C4-2B (cell line): ENCODE measurements at regions not wholly inside any gene's neighbourhood (a gene's known extent, or its start where the extent isn't known, plus 50 kb on each side); places are given as distances from the start of the nearest gene placed in this dataset.
"Not testable (repeated sequence)": the region's sequence is repeated elsewhere in the genome, so short reads cannot be mapped to it uniquely, and the experiment has no call there.

ENCODE experiments used
- H3K27ac ChIP-seq: fragments of 450-650 bp; 2 replicates; pipeline ENCODE4 v1.5.1; 2017
- ZFX ChIP-seq: fragments of 450-650 bp; IDR thresholded peaks from 2 replicates; pipeline ENCODE4 v1.6.1; 2017
- TF ChIP-seq, protein P1 (sequence below): fragments of 450-650 bp; conservative IDR thresholded peaks from 2 replicates; pipeline ENCODE4 v1.5.1; 2017; ENCODE audit warnings: mild to moderate bottlenecking

DNA sequence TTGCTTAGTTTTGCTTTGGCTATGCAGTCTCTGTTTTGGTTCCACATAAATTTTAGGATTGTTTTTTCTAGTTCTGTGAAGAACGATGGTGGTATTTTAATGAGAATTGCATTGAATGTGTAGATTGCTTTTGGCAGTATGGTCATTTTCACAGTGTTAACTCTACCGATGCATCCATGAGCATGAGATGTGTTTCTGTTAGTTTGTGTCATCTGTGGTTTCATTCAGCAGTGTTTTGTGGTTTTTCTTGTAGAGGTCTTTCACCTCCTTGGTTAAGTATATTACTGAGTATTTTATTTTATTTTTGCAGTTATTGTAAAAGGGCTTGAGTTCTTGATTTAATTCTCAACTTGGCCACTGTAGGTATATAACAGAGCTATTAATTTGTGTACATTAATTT, 78.2 kb upstream of the ZNF92 start:
- no peak overlapping the region for H3K27ac ChIP-seq
- TF ChIP-seq, protein P1, sequence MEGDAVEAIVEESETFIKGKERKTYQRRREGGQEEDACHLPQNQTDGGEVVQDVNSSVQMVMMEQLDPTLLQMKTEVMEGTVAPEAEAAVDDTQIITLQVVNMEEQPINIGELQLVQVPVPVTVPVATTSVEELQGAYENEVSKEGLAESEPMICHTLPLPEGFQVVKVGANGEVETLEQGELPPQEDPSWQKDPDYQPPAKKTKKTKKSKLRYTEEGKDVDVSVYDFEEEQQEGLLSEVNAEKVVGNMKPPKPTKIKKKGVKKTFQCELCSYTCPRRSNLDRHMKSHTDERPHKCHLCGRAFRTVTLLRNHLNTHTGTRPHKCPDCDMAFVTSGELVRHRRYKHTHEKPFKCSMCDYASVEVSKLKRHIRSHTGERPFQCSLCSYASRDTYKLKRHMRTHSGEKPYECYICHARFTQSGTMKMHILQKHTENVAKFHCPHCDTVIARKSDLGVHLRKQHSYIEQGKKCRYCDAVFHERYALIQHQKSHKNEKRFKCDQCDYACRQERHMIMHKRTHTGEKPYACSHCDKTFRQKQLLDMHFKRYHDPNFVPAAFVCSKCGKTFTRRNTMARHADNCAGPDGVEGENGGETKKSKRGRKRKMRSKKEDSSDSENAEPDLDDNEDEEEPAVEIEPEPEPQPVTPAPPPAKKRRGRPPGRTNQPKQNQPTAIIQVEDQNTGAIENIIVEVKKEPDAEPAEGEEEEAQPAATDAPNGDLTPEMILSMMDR: no peak
- TF ChIP-seq ZFX: no peak

GRCh38 chr7:65290340-65290739, 83.3 kb upstream of the ZNF92 start:
- H3K27ac ChIP-seq: not testable (repeated sequence)

DNA sequence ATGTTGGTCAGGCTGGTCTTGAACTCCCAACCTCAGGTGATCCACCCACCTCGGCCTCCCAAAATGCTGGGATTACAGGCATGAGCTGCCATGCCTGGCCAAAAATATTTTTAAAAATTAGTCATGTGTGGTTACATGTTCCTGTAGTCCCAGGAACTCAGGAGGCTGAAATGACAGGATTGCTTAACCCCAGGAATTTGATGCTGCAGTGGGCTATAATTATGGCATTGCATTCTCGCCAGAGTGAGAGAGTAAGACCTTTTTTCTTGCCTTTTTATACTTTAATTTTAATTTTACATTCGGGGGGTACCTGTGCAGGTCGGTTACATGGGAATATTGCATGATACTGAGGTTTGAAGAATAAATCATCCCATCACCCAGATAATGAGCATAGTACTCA, 86.6 kb upstream of the ZNF92 start:
- H3K27ac ChIP-seq: no peak overlapping the region
- TF ChIP-seq, protein P1: no peak
- no peak for TF ChIP-seq ZFX

GRCh38 chr7:65285906-65286864, 87.5 kb upstream of the ZNF92 start:
- TF ChIP-seq ZFX: no peak
- TF ChIP-seq, protein P1: no peak
- no peak overlapping the region for H3K27ac ChIP-seq

- not testable (repeated sequence) for H3K27ac ChIP-seq
Observed at GRCh38 chr7:65285241-65285640, 88.4 kb upstream of the ZNF92 start.

DNA sequence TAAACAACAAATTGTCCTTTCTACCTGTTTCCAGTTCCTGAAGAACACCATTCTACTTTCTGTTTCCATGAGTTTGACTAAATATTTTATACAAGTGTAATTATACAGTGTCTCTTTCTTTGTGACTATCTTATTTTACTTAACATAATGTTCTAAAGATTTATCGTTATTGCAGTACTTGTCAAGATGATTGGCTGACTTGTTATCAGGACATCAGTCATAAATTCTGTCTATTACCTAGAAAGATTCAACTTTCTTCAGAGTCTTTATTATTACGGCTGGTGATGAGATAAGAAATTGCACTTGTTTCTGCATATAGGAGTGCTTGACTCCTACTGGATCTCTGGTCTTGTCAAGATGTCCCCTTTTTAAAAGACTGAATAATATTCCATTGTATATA, 93.9 kb upstream of the ZNF92 start:
- no peak overlapping the region for H3K27ac ChIP-seq
- TF ChIP-seq ZFX: no peak
- TF ChIP-seq, protein P1: no peak

GRCh38 chr7:65276822-65277221, 96.8 kb upstream of the ZNF92 start:
- TF ChIP-seq, protein P1: no peak
- TF ChIP-seq ZFX: no peak

GRCh38 chr7:65271502-65271901, 102.2 kb upstream of the ZNF92 start:
- H3K27ac ChIP-seq: not testable (repeated sequence)

More at GRCh38 chr7:65276822-65277221, 96.8 kb upstream of the ZNF92 start:
- no peak overlapping the region for H3K27ac ChIP-seq

GRCh38 chr7:65269150-65269856, 104.4 kb upstream of the ZNF92 start:
- TF ChIP-seq, protein P1: no peak
- no peak for TF ChIP-seq ZFX
- no peak overlapping the region for H3K27ac ChIP-seq
